Osteocyte (in vitro differentiated cells): ENCODE measurements at regions not wholly inside any gene's neighbourhood (a gene's known extent, or its start where the extent isn't known, plus 50 kb on each side); places are given as distances from the start of the nearest gene placed in this dataset.
"Not testable (repeated sequence)": the region's sequence is repeated elsewhere in the genome, so short reads cannot be mapped to it uniquely, and the experiment has no call there.

ENCODE experiments used
- DNase-seq: peaks from one replicate; pipeline ENCODE4 v3.0.0; 2021; ENCODE audit warnings: mixed read lengths; ENCODE audit not compliant: unreplicated experiment; ENCODE audit errors: extremely low spot score
- H3K27ac Mint-ChIP-seq: one replicate; pipeline ENCODE4 v1.8.0; 2021; ENCODE audit warnings: mild to moderate bottlenecking, mixed read lengths; ENCODE audit not compliant: unreplicated experiment
- H3K27me3 Mint-ChIP-seq: one replicate; pipeline ENCODE4 v1.8.0; 2021; ENCODE audit warnings: mixed read lengths; ENCODE audit not compliant: unreplicated experiment
- H3K36me3 Mint-ChIP-seq: one replicate; pipeline ENCODE4 v1.8.0; 2021; ENCODE audit warnings: mixed read lengths; ENCODE audit not compliant: unreplicated experiment
- H3K4me1 Mint-ChIP-seq: one replicate; pipeline ENCODE4 v1.8.0; 2021; ENCODE audit warnings: mixed read lengths; ENCODE audit not compliant: unreplicated experiment
- H3K4me3 Mint-ChIP-seq: one replicate; pipeline ENCODE4 v1.8.0; 2021; ENCODE audit warnings: mild to moderate bottlenecking, moderate library complexity, mixed read lengths; ENCODE audit not compliant: unreplicated experiment
- H3K9me3 Mint-ChIP-seq: one replicate; pipeline ENCODE4 v1.8.0; 2021; ENCODE audit warnings: mixed read lengths; ENCODE audit not compliant: unreplicated experiment
- CTCF ChIP-seq: fragments of 200-600 bp; sonication (generic); IDR thresholded peaks from 2 replicates; pipeline ENCODE4 v1.5.0; 2021; ENCODE audit warnings: antibody characterized with exemption, mild to moderate bottlenecking, moderate library complexity

GRCh38 chr18:76275727-76276313, 219.2 kb downstream of the ZNF516 start:
- Mint-ChIP-seq H3K36me3 (no peaks in the 10 kb centered on the region), H3K9me3 (no peaks in the 10 kb centered on the region), H3K4me1 (no peaks in the 10 kb centered on the region), H3K27ac (no peak overlapping the region), H3K4me3 (no peak overlapping the region), H3K27me3 (no peaks in the 10 kb centered on the region)
- no peak for TF ChIP-seq CTCF
- no peak for DNase-seq

GRCh38 chr18:76274468-76275289, 220.4 kb downstream of the ZNF516 start:
- H3K9me3 Mint-ChIP-seq: no peaks in the 10 kb centered on the region
- no peaks in the 10 kb centered on the region for H3K4me1 Mint-ChIP-seq
- H3K27me3 Mint-ChIP-seq: no peaks in the 10 kb centered on the region
- no peaks in the 10 kb centered on the region for H3K36me3 Mint-ChIP-seq
- TF ChIP-seq CTCF: no peak
- no peak for DNase-seq
- no peak overlapping the region for H3K27ac Mint-ChIP-seq
- H3K4me3 Mint-ChIP-seq: no peak overlapping the region

GRCh38 chr18:76273956-76274355, 221.1 kb downstream of the ZNF516 start:
- H3K27me3 Mint-ChIP-seq: no peaks in the 10 kb centered on the region
- no peak for DNase-seq
- H3K27ac Mint-ChIP-seq: no peak overlapping the region
- H3K4me1 Mint-ChIP-seq: no peaks in the 10 kb centered on the region
- no peaks in the 10 kb centered on the region for H3K9me3 Mint-ChIP-seq
- TF ChIP-seq CTCF: no peak
- H3K36me3 Mint-ChIP-seq: no peaks in the 10 kb centered on the region
- H3K4me3 Mint-ChIP-seq: no peak overlapping the region

- Mint-ChIP-seq H3K4me3 (no peak overlapping the region), H3K4me1 (no peaks in the 10 kb centered on the region), H3K27ac (no peak overlapping the region), H3K27me3 (no peaks in the 10 kb centered on the region), H3K9me3 (no peaks in the 10 kb centered on the region), H3K36me3 (no peaks in the 10 kb centered on the region)
- TF ChIP-seq CTCF: no peak
- DNase-seq: no peak
These were observed 222.0 kb downstream of the ZNF516 start for GRCh38 chr18:76273036-76273545.

- not testable (repeated sequence) for H3K27ac Mint-ChIP-seq
These were observed 227.6 kb downstream of the ZNF516 start for GRCh38 chr18:76267423-76267822.

More at GRCh38 chr18:76267423-76267822, 227.6 kb downstream of the ZNF516 start:
- H3K4me3 Mint-ChIP-seq, H3K36me3 Mint-ChIP-seq, DNase-seq, H3K9me3 Mint-ChIP-seq, H3K4me1 Mint-ChIP-seq, H3K27me3 Mint-ChIP-seq: not testable (repeated sequence)
